ENCODE measurements at regions not wholly inside any gene's neighbourhood (a gene's known extent, or its start where the extent isn't known, plus 50 kb on each side); places are given as distances from the start of the nearest gene placed in this dataset.

DNA sequence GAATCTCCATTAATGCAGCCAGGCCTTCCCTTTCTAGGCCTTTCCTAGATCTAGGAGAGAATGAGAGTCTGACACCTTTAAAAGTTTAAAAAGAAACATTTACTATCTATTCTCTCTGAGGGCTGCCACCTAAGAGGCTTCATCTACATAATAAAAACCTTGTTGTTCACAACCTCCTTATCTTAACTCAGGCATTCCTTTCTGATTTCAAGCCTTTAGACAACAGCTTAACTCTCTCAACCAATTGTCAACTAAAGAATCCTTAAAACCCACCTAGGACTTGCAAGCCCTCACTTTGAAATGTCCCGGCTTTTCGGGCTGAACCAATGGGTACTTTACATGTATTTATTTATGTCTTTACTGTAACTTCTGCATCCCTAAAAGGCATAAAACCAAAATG is 64.3 kb upstream of the RET start:
- DNase-seq, result no peak

DNA sequence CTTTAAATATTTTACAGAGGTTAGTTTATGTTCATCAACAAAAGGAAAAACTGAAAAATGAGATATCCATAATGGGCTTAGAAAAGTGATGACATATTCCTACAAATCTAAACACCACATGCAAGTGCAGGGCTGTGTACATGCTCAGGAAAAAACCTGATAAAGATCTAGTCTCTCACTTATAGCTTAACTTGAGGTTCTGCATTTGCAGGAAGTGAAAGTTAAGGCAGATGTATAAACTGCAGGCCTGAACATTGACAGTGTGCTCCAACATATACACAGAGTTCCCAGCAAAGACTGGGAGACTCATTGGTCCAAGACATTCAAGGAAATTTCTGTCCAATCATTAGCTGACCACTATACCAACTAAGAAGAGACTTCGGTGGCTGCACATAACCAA is 63.8 kb upstream of the RET start:
- no peak for DNase-seq

DNA sequence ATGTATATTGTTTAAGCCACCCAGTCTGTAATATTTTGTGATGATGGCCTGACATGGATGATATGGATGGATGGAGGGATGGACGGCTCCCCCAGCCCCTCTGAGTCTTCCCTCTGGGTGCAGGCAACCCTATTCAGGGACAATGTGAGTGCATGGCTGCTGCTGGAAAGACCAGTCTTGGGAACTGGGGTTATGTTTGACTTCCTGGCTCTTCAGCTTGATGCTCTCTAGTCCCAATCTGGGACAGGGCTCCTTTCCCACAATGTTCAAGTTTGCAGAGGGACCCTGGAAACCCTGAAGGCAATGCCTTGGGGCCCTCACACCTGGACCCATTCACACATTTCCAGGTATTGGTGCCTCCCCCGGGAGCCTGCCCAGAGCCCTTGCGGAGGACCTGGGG is 52.3 kb upstream of the RET start:
- no peak for DNase-seq

DNA sequence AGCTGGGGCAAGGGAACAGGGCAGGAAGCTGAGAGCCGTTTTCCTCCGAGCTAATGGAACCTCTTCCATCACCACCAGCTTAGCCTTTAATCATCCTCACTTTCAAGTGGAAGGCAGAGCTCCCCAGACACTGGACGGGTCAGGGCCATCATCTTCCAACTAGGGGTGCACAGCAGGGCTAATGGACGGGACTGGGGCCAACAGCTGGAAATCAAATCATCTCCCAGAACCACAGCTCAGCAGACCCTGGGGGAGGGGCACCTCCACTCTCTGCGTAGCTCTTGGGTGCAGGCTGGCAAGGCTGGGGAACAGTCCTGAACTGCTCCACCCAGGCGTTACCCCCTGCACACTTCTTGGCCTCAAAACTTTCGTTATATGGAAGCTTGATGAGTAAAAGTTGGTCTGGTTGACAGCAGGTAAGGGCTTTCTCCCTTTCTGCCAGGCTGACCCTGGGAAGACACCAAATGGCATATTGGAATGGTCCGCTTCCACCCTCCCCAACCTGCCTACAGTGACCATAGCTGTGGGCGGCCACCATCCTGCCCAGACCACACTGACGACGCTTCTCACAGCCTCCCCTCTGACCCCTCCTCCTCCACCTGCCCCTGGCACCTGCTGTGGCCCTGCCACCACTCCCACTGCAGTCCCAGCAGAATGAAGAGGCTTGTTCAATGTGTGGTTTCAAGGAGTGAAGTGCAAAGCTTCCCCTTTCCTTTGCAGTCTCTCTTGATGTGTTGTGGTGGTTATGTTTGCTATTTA is 51.7 kb upstream of the RET start:
- no peak for DNase-seq

DNA sequence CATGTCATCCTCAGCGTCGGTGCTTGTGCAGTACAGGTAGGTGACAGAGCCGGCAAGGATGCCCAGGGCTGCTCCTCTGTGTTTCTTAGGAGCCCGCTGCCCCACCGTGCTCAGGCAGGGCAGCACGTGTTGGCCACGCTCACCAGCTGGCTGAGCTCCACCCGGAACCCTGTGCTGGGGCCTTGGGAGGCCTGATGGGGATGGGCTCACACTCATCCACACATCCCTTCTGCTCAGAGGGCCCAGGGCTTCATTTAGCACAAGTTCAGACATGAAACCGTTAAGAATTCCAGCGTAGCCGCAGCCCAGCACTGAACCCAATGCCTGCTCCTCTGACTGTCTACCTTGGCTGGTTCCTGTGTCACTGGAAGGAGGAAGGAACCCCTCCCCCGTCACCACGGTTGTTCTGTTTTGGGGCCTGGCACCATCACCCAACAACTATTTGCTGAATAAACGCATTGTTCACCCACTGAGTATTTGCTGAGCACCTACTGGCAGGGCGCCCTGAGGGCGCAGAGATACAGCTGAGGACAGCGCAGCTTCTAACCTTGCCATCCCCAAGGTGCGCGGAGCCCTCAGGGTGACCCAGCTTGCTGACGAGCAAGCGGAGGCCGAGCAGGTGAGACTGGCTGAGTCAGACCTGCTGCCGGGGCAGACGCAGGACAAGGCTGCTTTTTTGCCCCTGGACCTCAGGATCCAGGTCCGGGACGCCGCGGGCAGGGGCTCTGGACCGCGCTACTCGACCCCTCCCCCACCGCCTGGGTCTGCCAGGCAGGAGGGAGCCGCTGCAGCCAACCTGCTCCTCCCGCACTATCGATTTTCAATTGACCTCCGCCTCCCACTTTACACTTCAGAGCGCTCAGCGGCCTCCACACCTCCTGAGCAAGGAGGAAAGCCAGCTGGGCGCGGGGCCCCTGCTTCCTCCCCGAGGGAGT is 50.6 kb upstream of the RET start:
- DNase-seq, result no peak

Data from dermis blood vessel endothelial cell (primary cell).